KMS-11 (cell line): ENCODE measurements at regions not wholly inside any gene's neighbourhood (a gene's known extent, or its start where the extent isn't known, plus 50 kb on each side); places are given as distances from the start of the nearest gene placed in this dataset.

ENCODE experiments used
- H2AFZ ChIP-seq: fragments of 200-600 bp; sonication (generic); 2 replicates; pipeline ENCODE4 v1.6.1; 2016; ENCODE audit warnings: antibody characterized with exemption, mixed run types, low read depth
- H3K27ac ChIP-seq: fragments of 200-600 bp; sonication (generic); 2 replicates; pipeline ENCODE4 v1.6.1; 2016; ENCODE audit warnings: mild to moderate bottlenecking, mixed run types
- H3K27me3 ChIP-seq: fragments of 200-600 bp; sonication (generic); 2 replicates; pipeline ENCODE4 v1.6.1; 2017; ENCODE audit warnings: mild to moderate bottlenecking, low read depth, mixed run types, moderate library complexity; ENCODE audit not compliant: insufficient read depth
- H3K36me3 ChIP-seq: fragments of 200-600 bp; sonication (generic); 2 replicates; pipeline ENCODE4 v1.6.1; 2017; ENCODE audit warnings: mild to moderate bottlenecking, mixed run types; ENCODE audit not compliant: insufficient read depth
- H3K4me1 ChIP-seq: fragments of 200-600 bp; sonication (generic); 2 replicates; pipeline ENCODE4 v1.6.1; 2016; ENCODE audit warnings: mild to moderate bottlenecking, low read depth, mixed run types; ENCODE audit not compliant: poor library complexity, severe bottlenecking
- H3K4me2 ChIP-seq: fragments of 200-600 bp; sonication (generic); 2 replicates; pipeline ENCODE4 v1.7.0; 2016; ENCODE audit warnings: mild to moderate bottlenecking, mixed run types
- H3K4me3 ChIP-seq: fragments of 200-600 bp; sonication (generic); IDR thresholded peaks from 2 replicates; pipeline ENCODE4 v1.6.1; 2017; ENCODE audit warnings: low read depth, low read length, mixed read lengths; ENCODE audit not compliant: insufficient read depth
- H3K79me2 ChIP-seq: fragments of 200-600 bp; sonication (generic); 2 replicates; pipeline ENCODE4 v1.6.1; 2016; ENCODE audit warnings: low read depth, mixed run types; ENCODE audit not compliant: insufficient read depth
- H3K9ac ChIP-seq: fragments of 200-600 bp; sonication (generic); 2 replicates; pipeline ENCODE4 v1.6.1; 2016; ENCODE audit warnings: mild to moderate bottlenecking, mixed run types
- H4K20me1 ChIP-seq: fragments of 200-600 bp; sonication (generic); 2 replicates; pipeline ENCODE4 v1.6.1; 2016; ENCODE audit warnings: mild to moderate bottlenecking, mixed run types; ENCODE audit not compliant: insufficient read depth
- CTCF ChIP-seq: fragments of 200-600 bp; sonication (generic); conservative IDR thresholded peaks from 2 replicates; pipeline ENCODE4 v1.6.1; 2017; ENCODE audit warnings: low read depth, mild to moderate bottlenecking, antibody characterized with exemption, low read length, moderate library complexity, mixed read lengths

- Histone ChIP-seq H3K27ac (no peak overlapping the region), H3K36me3 (no peaks in the 10 kb centered on the region), H4K20me1 (no peaks in the 10 kb centered on the region), H3K9ac (no peak overlapping the region), H3K4me3 (no peak overlapping the region), H3K79me2 (no peaks in the 10 kb centered on the region), H3K4me2 (no peak overlapping the region), H3K4me1 (no peaks in the 10 kb centered on the region), H3K27me3 (no peaks in the 10 kb centered on the region), H2AFZ (no peak overlapping the region)
- TF ChIP-seq CTCF: no peak
Measured at GRCh38 chr3:74527566-74527965, 86.9 kb downstream of the CNTN3 start.

- no peak overlapping the region for H3K4me3 ChIP-seq
- H4K20me1 ChIP-seq: no peaks in the 10 kb centered on the region
- H3K4me1 ChIP-seq: no peaks in the 10 kb centered on the region
- H2AFZ ChIP-seq: no peak overlapping the region
- no peak overlapping the region for H3K9ac ChIP-seq
- H3K4me2 ChIP-seq: no peak overlapping the region
- H3K79me2 ChIP-seq: no peaks in the 10 kb centered on the region
- H3K27me3 ChIP-seq: no peaks in the 10 kb centered on the region
- no peak overlapping the region for H3K27ac ChIP-seq
- TF ChIP-seq CTCF: no peak
- H3K36me3 ChIP-seq: no peaks in the 10 kb centered on the region
Measured at GRCh38 chr3:74523811-74524210, 90.6 kb downstream of the CNTN3 start.

GRCh38 chr3:74520895-74521294, 93.6 kb downstream of the CNTN3 start:
- no peaks in the 10 kb centered on the region for H3K4me1 ChIP-seq
- no peaks in the 10 kb centered on the region for H3K27me3 ChIP-seq
- no peaks in the 10 kb centered on the region for H4K20me1 ChIP-seq
- no peaks in the 10 kb centered on the region for H3K36me3 ChIP-seq
- H3K4me3 ChIP-seq: no peak overlapping the region
- TF ChIP-seq CTCF: no peak
- H2AFZ ChIP-seq: no peak overlapping the region
- no peak overlapping the region for H3K9ac ChIP-seq
- H3K79me2 ChIP-seq: no peaks in the 10 kb centered on the region
- H3K27ac ChIP-seq: no peak overlapping the region
- H3K4me2 ChIP-seq: no peak overlapping the region

GRCh38 chr3:74518610-74519009, 95.8 kb downstream of the CNTN3 start:
- Histone ChIP-seq H3K4me3 (no peak overlapping the region), H3K9ac (no peak overlapping the region), H3K4me1 (no peaks in the 10 kb centered on the region), H3K4me2 (no peak overlapping the region), H4K20me1 (no peaks in the 10 kb centered on the region), H3K36me3 (no peaks in the 10 kb centered on the region), H3K27ac (no peak overlapping the region), H2AFZ (no peak overlapping the region), H3K27me3 (no peaks in the 10 kb centered on the region), H3K79me2 (no peaks in the 10 kb centered on the region)
- TF ChIP-seq CTCF: no peak

GRCh38 chr3:74516019-74516418, 98.4 kb downstream of the CNTN3 start:
- no peaks in the 10 kb centered on the region for H3K27me3 ChIP-seq
- no peak overlapping the region for H3K4me2 ChIP-seq
- H3K9ac ChIP-seq: no peak overlapping the region
- H3K79me2 ChIP-seq: no peaks in the 10 kb centered on the region
- H3K4me3 ChIP-seq: no peak overlapping the region
- H3K36me3 ChIP-seq: no peaks in the 10 kb centered on the region
- no peak overlapping the region for H3K27ac ChIP-seq
- no peak for TF ChIP-seq CTCF
- H2AFZ ChIP-seq: no peak overlapping the region
- no peaks in the 10 kb centered on the region for H3K4me1 ChIP-seq
- no peaks in the 10 kb centered on the region for H4K20me1 ChIP-seq
